GM19238 (cell line): ENCODE measurements at regions not wholly inside any gene's neighbourhood (a gene's known extent, or its start where the extent isn't known, plus 50 kb on each side); places are given as distances from the start of the nearest gene placed in this dataset.
"Not testable (repeated sequence)": the region's sequence is repeated elsewhere in the genome, so short reads cannot be mapped to it uniquely, and the experiment has no call there.

Experiments
- DNase-seq: peaks from one replicate; pipeline ENCODE4 v3.0.0; 2011; ENCODE audit warnings: low spot score; ENCODE audit not compliant: insufficient read length

DNA sequence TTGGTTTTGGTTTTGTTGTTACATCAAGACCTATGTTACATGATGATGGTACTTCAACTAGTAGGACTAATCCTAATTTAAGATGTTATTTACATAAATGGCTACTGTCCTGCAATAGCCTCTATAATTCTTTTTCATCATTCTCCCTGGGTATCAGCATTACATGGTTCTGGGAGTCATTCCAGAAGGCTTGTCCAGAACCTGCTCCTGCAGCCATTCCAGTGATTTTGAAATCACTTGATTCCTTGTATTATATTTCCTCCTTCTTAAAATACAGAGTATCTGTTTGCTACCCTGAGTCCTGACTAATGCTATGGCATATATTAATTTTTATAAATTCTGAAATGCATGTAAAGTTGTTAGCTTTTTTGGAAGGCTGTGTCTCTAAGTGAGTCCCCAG, 400.5 kb upstream of the MEIS1 start:
- DNase-seq, result no peak

DNA sequence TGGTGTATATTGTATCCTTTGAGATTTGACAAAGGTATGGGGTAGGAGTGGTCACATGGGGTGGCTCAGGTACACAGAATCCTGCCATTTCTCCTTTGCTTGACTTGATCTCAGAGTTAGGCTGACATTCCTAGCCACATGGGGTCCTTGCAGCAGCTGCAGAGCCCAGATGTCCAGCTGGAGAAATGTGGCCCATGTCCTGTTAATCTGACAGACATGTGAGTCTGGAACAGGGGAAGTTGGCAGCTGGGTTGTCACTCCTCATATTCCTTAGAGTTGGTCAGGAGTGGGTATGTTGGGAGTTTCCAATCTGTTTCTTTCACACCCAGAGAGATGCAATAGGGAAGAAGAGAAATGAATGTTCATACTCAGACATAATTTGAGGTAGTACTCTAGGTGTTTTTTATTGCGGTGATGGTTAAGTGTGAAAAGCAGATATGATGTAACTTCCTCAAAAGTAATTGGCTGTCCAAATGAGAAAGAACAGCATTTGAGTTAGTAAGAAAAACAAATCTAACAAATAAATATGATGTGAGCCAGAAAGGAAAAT, 402.6 kb upstream of the MEIS1 start:
- no peak for DNase-seq

DNA sequence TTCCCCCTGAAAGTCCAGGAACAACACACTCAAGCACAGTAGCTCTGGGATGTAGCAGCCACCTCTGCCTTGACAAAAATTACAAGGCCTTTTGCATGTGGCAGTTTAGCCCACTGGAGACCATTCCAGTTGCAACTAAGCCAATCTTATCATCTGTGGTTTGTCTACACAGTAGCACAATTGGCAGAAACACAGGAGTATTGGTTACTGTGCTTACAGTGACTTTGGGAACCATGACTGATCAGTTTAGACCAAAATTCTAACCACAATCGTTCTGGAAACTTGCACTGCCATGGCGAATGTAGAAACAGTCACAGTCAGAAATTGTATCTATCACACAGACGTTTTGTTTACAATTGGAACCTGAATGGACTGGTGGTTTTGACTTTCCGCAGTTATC, 403.7 kb upstream of the MEIS1 start:
- DNase-seq, result no peak

DNA sequence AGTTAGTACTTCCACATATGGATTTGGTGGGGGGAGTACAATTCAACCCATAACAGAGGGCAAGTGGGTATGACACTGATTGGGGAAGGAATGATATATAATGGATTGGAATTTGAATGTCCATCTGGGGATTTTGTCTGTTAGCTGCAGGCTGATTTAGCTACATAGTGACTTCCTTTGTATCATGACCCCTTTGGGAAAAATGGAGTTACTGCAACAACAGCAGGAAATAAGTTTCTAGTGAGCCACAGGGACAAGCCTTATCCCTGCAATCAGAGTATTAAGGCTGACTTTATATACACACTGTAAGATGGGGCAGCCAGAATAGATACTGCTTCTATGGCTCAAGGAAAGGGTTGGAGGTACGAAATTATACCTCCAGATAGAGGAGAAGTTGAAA, 404.4 kb upstream of the MEIS1 start:
- DNase-seq, result no peak

DNA sequence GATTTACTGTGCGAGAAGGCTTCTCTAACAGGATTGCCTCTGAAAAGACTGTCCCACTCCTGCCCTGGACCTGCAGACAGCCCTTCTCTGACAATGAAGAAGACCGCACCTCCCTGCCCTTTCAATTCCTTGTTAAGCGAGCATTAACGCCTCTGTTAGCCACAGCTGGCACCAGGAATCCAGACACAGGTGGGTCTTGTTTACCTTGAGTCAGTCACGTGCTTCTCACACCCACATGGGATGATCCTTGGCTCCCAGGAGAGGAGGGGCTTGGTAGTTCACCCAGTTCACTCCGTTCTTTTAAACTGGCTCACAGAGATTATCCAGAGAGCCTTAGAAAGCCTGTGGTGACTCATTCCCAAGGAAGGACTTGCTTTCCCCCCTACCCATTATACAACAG, 410.5 kb upstream of the MEIS1 start:
- DNase-seq, result no peak

DNA sequence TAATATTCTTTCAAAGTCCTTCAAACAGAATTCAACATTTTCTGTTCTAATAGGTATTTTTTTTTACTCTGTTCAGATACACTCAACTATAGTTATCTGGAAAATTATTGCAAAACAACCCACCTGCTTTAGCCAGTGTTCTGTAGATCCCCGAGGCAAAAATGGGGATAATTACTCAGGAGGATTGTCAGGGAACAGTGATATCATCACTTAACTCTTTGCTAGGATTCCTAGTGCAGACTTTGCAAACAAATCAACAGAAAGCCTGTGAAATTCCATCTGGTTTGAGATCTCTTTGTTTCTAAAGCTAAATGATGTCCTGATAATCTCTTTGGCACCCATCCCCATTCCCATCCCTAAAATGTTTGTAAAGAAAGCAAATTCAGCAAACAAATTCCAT, 413.6 kb upstream of the MEIS1 start:
- no peak for DNase-seq

DNA sequence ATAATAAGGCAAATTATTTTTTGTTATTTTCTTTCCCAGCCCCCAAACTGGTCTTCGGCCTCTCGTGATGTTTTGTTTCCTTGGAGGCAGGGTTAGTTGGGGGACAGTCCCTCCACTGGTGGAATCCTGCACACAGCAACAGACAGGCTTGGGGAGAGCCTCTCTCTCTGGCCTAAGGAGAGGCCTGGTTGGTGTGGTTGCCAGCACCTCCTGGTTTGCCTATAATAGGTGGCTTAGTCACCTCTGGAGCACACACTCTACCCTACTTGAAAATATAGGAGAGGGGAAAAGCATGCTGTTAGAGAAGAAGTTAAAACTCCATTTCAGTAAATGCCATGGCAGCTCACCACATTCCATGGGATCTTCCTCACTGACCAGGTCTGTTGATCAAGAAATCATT, 417.2 kb upstream of the MEIS1 start:
- DNase-seq, result no peak

DNA sequence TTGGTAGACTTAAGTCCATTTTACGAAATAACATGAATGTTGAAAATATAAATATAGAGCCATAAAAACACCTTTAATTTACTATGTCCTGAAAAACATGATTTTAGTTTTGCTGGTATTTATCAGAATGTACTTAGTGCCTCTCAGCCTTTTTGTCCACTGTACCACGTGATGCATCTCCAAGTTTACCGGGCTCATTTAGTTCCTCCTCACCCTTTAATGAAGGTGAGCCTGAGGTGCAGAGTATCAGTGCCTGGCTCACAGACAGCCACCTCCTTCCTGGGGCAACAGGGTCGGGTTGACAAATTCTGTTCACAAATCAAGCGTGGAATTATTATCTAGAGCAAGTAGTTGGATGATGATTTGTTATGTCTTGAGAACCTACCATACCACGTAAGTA, 420.5 kb upstream of the MEIS1 start:
- no peak for DNase-seq

DNA sequence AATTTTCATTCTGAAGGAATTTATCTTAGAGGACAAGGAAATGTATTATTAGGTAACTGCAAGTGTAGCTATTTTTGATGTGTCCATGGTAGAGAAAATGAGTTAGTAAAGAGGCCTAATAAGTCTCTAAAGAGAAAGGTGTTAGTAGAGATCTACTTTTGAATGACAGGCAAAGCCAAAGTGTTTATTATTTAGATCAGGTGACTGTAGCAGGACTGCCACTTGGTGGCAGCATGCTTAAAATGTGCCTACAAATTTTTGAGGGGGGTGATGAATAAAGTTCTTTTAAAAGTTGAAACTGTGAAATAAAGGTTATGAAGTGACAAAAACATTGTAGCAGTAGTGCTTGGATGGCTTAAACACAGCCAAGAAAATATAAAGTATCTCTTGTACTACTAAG, 421.5 kb upstream of the MEIS1 start:
- DNase-seq, result no peak

DNA sequence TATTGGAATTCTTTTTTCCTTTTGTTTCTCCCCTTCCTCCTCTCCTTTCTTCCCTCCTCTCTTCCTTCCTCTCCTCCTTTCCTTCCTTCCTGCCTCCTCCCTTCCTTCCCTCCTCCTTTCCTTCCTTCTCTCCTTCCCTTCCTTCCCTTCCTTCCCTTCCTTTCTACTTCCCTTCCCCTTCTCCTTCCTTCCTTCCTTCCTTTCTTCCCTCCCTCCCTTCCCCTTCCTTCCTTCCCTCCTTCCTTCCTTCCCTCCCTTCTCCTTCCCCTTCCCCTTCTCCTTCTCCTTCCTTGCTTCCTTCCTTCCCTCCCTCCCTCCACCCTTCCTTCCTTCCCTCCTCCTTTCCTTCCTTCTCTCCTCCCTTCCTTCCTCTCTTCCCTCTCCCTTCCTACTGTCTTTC, 431.0 kb upstream of the MEIS1 start:
- DNase-seq, result no peak

DNA sequence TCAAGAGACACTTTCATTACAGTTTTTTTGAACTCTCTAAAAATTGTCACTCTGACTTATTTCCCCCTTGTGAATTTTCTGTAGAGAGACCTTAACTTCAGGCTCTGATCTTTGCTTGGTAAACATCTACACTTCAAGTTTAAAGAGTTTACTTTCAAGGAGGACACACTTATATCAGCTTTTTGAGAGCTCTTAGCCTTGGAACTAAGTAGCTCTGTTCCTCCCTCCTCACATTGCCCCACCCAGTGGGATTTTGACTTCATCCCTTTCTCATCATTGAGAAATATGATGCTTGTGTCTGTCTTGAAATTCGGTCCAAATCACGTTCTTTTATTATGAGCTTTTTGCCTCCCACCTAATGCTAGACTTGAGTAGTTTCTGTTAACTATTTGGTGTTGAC, 433.4 kb upstream of the MEIS1 start:
- no peak for DNase-seq

DNA sequence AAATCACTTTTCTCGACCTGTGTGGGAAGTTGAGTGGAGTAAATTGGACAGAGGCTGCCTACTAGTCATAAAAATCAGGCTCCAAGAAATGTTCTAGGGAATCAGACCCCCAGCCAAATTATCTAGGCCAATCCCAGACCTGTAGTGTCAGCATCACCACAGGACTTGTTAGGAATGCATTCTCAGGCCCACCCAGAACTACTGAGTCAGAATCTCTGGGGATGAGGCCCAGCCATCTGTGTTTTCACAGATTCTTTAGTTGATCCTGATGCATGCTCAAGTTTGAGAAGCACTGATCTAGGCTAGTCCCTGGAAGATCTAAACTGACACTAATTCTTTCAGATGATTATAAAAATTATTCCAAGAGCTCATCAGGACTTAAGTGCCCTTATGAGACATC, 434.0 kb upstream of the MEIS1 start:
- DNase-seq, result no peak

DNA sequence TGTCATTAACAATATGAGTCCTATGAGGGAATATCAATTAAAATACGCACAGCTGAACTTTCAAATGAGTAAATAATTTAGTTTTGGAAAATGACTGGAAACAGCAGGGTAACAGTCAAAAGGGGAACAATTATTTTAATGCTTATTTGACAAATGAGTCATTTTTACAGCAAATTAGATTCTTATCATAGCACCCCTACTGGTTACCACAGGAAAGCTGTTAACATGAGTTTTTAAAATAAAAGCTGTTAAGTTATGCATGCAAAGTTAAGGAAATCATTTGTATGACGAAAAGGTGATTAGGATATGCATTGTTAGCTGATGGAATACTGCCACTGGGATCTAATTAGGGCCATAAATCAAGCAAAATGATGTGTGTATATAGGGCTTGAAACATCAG, 435.1 kb upstream of the MEIS1 start:
- DNase-seq, result no peak

DNA sequence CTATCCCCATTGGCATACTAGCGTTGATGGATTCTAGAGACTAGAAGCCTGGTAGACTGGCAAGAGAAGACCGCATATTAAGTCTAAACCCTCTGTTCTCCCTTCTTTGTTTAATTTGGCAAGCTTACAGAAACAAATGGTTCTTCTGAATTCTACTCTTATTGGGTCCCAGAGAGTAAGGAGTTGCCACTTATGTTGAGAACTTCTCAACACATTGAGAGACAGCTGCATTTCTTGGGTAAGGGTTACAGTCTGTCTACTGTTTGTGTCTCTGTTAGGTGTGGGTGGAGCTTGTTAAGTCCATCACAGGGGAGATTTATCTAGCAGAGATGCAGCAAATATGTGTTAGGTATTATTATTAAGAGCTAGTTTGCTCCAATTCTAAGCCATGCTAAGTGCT, 435.8 kb upstream of the MEIS1 start:
- DNase-seq, result no peak

DNA sequence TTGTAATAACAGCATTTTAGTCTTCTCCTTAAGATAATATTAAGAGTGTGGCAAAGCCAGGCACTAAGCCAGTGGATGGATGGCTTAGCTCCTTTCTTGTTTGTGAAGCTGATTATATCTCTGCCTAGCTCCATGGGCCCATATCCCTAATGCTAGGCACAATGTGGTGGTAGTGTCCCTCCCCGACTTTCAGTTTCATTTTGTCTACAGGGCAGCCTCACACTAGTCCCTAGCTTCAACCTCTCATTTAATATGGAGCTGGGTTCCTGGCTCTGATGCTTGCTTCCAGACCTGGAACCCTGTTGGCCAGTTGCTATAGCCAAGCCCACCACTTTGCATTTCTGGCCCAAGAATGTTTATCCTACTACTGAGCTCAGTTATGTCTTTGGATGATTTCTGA, 437.0 kb upstream of the MEIS1 start:
- DNase-seq, result no peak

DNA sequence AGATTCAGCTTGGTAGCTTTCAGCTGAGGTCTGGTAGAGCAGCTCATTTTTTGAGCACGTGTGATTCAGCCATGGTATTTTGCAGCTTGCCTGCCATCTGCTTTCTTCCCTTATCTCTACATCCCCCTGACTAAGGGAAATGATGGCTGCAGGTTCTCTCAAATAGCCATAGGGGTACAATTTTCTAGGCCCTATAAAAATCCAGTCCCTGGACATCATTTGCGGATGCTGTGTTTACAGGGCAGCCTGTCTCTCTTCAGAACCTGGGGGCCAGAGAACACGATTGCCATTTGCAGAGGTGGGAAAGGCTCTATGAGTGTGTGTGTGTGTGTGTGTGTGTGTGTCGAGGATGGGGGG, 442.7 kb upstream of the MEIS1 start:
- no peak for DNase-seq

DNA sequence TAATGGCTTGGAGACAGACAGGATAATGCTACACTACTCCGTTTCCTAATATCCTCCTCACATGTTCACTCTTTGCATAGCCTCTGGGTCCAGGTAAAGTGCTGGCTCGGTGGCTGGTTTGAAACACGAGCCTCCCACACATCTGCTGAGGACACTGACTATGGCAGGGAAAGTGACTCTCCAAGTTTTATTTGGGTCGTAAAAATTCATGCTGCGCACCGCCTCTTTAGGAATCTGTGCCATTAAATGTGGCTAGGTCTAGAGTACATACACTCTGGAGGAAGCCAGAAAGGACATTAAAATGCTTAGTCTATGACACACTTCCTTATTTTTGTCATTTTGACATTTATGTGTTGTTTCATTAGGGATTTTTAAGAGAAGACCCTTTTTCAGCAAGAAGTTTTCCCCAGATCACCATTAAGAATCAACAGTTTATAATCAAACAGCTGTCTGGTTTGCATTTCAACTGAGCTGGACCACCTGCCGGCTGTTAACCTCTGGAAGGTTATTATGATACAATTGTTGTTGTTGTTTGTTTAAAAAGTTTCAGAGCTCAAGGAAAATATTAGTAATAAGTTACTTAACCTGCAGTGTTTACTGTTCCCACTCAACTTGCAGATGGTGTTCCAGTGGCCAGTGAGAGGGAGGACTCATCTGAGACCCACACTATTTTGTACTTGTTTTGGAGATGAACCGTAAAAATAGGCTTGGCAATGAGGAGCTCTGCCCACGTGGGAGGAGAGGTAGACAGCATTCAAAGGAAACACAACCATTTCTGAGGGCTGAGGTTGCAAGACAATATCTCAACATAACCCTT, 443.3 kb upstream of the MEIS1 start:
- no peak for DNase-seq

DNA sequence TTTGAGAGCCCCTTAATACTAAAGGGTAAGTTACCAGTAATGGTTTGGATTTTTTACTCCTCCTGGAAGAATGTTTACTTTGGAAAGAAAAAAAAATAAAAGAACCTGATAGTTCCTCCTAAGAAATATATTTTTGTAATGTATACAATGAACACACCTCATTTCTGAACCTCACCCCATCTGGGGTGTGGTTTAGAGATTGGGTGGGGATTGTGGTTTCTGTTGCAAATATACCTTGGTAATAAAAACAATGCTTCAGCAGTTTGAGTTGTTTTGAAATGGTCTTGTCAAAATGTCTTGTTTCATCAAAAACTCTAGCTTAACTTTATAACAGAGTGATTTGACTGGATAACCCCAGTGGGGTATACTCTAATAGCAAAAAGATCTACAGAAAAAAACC, 448.9 kb upstream of the MEIS1 start:
- no peak for DNase-seq

DNA sequence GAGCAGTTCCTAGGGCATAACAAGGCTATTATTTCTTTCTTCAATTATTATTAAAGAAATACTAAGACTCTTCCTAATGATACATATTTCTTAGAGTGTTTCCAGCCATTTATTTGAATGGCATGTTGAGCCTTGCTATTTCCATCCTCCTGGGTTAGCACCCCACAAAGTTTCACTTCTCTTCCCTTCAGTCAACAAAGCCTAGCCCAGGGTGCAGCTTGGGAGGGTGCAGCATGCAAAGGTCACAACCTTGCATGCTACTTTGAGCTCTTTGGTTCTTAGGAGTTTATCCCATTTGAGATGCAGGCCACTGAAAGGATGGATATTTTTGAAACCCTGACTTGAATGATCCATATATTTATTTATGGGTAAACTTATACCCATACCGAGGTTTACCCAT, 454.4 kb upstream of the MEIS1 start:
- no peak for DNase-seq

DNA sequence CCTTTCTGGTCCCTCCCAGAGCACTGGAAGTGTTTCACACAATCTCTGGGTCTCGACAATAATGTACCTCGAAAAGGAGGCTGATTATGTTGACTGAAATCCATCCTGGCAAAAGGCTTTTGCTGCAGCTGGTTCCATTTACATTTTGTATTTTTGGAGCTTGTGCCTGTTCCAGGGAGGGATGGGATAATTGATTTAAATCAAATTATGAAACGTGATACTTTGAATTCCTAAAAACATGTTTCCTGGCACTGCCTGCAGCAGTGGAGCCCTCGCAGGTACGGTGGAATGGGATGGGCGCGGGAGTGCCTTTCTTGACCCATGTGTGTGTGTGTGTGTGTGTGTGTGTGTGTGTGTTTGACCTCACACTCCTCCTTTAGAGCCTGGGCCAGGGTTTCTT, 455.5 kb upstream of the MEIS1 start:
- DNase-seq, result no peak

DNA sequence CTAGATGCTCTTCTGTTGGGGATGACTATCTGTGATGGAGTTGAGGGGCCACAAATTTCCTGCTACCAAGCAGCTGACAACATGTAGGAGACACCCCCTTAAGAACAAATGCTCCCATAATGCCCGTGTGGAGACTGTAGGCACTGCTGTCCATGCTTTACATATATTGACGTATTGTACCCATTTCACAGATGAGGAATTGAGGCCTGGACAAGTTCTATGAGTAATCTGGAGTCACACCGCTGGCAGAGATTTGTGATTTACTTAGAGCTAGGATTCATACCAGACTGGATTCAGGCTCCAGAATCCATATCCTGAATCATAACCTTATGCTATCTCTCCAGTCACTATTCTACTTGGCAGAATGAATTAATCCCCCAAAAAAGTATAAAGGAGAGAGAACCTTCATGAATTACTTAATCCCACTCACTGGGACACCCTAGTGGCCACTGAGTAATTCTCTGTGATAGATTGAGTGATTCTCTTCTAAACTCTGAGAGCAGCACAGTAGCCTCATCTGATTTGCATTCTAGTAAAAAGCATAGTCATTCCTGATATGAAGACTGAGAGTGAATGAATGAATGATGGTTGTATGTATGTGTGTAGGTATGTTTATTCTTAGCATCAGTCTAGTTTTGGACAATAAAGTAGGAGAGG, 460.7 kb upstream of the MEIS1 start:
- no peak for DNase-seq

DNA sequence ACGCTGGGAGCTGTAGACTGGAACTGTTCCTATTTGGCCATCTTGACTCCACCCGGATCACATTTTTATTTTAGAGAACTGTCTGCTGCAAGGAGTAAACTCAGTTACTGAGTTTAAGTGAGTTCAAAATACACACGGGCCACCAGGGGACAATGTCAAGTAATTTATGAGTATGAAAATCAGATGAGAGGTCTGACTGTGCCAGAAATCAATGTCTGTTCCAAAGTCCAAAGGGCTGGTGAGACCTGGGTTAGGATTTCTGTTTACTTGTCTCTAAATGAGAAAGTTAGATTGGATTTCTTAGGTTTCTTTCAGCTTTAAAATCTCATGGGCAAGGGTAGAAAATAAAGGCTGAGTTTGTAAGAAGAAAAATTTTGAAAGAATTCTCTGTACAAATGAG, 465.8 kb upstream of the MEIS1 start:
- DNase-seq, result no peak

DNA sequence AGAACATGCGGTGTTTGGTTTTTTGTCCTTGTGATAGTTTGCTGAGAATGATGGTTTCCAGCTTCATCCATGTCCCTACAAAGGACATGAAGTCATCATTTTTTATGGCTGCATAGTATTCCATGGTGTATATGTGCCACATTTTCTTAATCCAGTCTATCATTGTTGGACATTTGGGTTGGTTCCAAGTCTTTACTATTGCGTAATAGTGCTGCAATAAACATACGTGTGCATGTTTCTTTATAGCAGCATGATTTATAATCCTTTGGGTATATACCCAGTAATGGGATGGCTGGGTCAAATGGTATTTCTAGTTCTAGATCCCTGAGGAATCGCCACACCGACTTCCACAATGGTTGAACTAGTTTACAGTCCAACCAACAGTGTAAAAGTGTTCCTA, 471.6 kb upstream of the MEIS1 start:
- not testable (repeated sequence) for DNase-seq
